NT2/D1 (cell line): ENCODE measurements at regions not wholly inside any gene's neighbourhood (a gene's known extent, or its start where the extent isn't known, plus 50 kb on each side); places are given as distances from the start of the nearest gene placed in this dataset.
"Not testable (repeated sequence)": the region's sequence is repeated elsewhere in the genome, so short reads cannot be mapped to it uniquely, and the experiment has no call there.

Source experiments
- DNase-seq: peaks from one replicate; pipeline ENCODE4 v3.0.0-alpha.2; 2011; ENCODE audit warnings: low read depth, low spot score
- H3K27me3 ChIP-seq: 2 replicates; pipeline ENCODE4 v1.6.0; 2011; ENCODE audit warnings: mild to moderate bottlenecking; ENCODE audit not compliant: insufficient read length, insufficient read depth
- H3K36me3 ChIP-seq: 2 replicates; pipeline ENCODE4 v1.6.1; 2011; ENCODE audit warnings: mild to moderate bottlenecking, low read length, mixed read lengths; ENCODE audit not compliant: insufficient read depth, insufficient read length
- H3K4me1 ChIP-seq: 2 replicates; pipeline ENCODE4 v1.5.1; 2011; ENCODE audit not compliant: insufficient read depth, insufficient read length
- H3K4me3 ChIP-seq: 2 replicates; pipeline ENCODE4 v1.5.1; 2011; ENCODE audit warnings: low read depth; ENCODE audit not compliant: insufficient read length
- H3K9ac ChIP-seq: 2 replicates; pipeline ENCODE4 v1.6.0; 2011; ENCODE audit warnings: low read depth; ENCODE audit not compliant: insufficient read length
- H3K9me3 ChIP-seq: 2 replicates; pipeline ENCODE4 v1.5.1; 2011; ENCODE audit warnings: mild to moderate bottlenecking, low read length; ENCODE audit not compliant: insufficient read depth
- SUZ12 ChIP-seq: IDR thresholded peaks from 2 replicates; pipeline ENCODE4 v1.6.1; 2011; ENCODE audit not compliant: insufficient read length, insufficient read depth; ENCODE audit errors: extremely low read depth
- YY1 ChIP-seq: IDR thresholded peaks from 2 replicates; pipeline ENCODE4 v1.6.1; 2011; ENCODE audit not compliant: insufficient read length, insufficient read depth
- ZNF274 ChIP-seq: IDR thresholded peaks from 2 replicates; pipeline ENCODE4 v1.6.1; 2011; ENCODE audit warnings: mild to moderate bottlenecking, low read depth, low read length

- Histone ChIP-seq H3K4me1 (no peaks in the 10 kb centered on the region), H3K9me3 (no peaks in the 10 kb centered on the region), H3K36me3 (no peaks in the 10 kb centered on the region), H3K9ac (no peak overlapping the region), H3K27me3 (no peaks in the 10 kb centered on the region), H3K4me3 (no peak overlapping the region)
- no peak for DNase-seq
- TF ChIP-seq SUZ12: no peak
- no peak for TF ChIP-seq ZNF274
- no peak for TF ChIP-seq YY1
Measured at GRCh38 chr13:74555651-74556420, 421.6 kb upstream of the KLF12 start.

DNA sequence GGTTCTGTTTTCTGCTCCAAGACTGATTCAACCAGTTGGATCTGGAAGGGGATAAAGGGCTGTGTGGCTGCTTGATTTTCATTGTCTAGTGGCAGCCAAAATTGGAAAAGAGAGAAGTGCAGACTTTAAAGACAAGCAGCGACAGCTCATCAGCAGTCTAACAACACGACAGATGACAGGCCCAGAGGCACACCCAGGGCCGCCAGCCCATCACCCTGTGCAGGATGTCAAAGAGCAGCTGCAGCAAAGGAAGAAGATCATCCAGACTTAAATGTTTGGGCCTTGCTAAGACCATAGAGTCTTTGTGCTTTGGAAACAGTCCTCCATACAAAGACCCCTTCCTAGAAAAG, 421.0 kb upstream of the KLF12 start:
- Histone ChIP-seq H3K36me3 (no peaks in the 10 kb centered on the region), H3K4me1 (no peaks in the 10 kb centered on the region), H3K27me3 (no peaks in the 10 kb centered on the region), H3K4me3 (no peak overlapping the region), H3K9me3 (no peaks in the 10 kb centered on the region), H3K9ac (no peak overlapping the region)
- TF ChIP-seq ZNF274 (no peak), YY1 (no peak), SUZ12 (no peak)
- no peak for DNase-seq

- H3K4me1 ChIP-seq: no peaks in the 10 kb centered on the region
- DNase-seq: no peak
- TF ChIP-seq YY1 (no peak), ZNF274 (no peak), SUZ12 (no peak)
- H3K9me3 ChIP-seq: no peaks in the 10 kb centered on the region
- no peaks in the 10 kb centered on the region for H3K36me3 ChIP-seq
- H3K9ac ChIP-seq: no peak overlapping the region
- no peak overlapping the region for H3K4me3 ChIP-seq
- H3K27me3 ChIP-seq: no peaks in the 10 kb centered on the region
Measured at GRCh38 chr13:74554569-74555275, 420.5 kb upstream of the KLF12 start.

DNA sequence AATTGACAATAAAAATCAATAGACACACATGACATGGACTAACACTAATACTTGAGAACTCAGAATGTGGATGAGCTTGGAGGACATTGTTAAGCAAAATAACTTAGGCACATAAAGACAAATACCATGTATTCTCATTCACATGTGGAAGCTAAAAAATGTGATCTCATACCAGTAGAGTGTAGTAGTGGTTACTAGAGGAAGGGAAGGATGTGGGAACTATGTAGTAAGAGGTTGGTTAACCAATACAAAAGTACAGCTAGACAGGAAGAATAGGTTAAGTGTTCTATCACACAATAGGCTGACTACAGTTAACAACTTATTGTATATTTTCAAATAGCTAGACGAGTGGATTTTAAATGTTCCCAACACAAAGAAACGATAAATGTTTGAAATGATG, 415.8 kb upstream of the KLF12 start:
- DNase-seq: peak; percentile 3
- no peaks in the 10 kb centered on the region for H3K27me3 ChIP-seq
- no peaks in the 10 kb centered on the region for H3K36me3 ChIP-seq

DNA sequence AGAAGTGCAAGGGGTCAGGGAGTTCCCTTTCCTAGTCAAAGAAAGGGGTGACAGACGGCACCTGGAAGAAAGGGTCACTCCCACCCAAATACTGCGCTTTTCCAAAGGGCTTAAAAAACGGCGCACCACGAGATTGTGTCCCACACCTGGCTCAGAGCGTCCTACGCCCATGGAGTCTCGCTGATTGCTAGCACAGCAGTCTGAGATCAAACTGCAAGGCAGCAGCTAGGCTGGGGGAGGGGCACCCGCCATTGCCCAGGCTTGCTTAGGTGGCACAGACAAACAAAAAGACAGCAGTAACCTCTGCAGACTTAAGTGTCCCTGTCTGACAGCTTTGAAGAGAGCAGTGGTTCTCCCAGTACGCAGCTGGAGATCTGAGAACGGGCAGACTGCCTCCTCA, 402.4 kb upstream of the KLF12 start:
- H3K4me3 ChIP-seq: not testable (repeated sequence)

More for the DNA sequence above, 415.8 kb upstream of the KLF12 start:
- Histone ChIP-seq H3K4me3 (no peak overlapping the region), H3K4me1 (no peaks in the 10 kb centered on the region), H3K9me3 (no peaks in the 10 kb centered on the region), H3K9ac (no peak overlapping the region)
- TF ChIP-seq YY1 (no peak), ZNF274 (no peak)

DNA sequence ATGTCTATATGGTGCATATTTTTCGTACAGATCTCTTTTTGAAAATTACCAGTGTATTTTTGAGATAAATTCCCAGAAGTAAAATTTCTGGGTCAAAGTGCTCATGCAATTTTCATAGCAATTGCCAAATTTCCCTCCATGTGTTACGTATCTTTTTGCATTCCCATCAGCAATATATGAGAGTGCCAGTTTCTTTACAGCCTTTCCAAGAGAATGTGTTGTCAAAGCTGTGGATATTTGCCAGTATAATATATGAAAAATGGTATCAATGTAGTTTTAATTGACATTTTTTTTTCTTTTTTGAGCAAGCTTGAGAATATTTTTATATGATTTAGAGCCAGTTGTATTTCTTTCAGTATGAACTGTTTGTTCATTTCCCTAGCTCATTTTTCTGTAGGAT, 399.0 kb upstream of the KLF12 start:
- H3K4me1 ChIP-seq: no peaks in the 10 kb centered on the region
- no peaks in the 10 kb centered on the region for H3K36me3 ChIP-seq
- H3K27me3 ChIP-seq: no peaks in the 10 kb centered on the region
- no peak for TF ChIP-seq SUZ12
- no peak for TF ChIP-seq YY1
- TF ChIP-seq ZNF274: no peak
- H3K9me3 ChIP-seq: no peaks in the 10 kb centered on the region
- no peak overlapping the region for H3K4me3 ChIP-seq
- no peak overlapping the region for H3K9ac ChIP-seq
- DNase-seq: no peak

More for the DNA sequence above, 402.4 kb upstream of the KLF12 start:
- not testable (repeated sequence) for H3K9ac ChIP-seq, H3K36me3 ChIP-seq, DNase-seq, H3K4me1 ChIP-seq, H3K9me3 ChIP-seq, H3K27me3 ChIP-seq

- Histone ChIP-seq H3K9me3 (no peaks in the 10 kb centered on the region), H3K9ac (no peak overlapping the region), H3K4me3 (no peak overlapping the region), H3K27me3 (no peaks in the 10 kb centered on the region), H3K36me3 (no peaks in the 10 kb centered on the region), H3K4me1 (no peaks in the 10 kb centered on the region)
- TF ChIP-seq ZNF274 (no peak), YY1 (no peak)
- DNase-seq: no peak
Measured at GRCh38 chr13:74530011-74530410, 395.8 kb upstream of the KLF12 start.
